ENCODE measurements at regions not wholly inside any gene's neighbourhood (a gene's known extent, or its start where the extent isn't known, plus 50 kb on each side); places are given as distances from the start of the nearest gene placed in this dataset.

DNA sequence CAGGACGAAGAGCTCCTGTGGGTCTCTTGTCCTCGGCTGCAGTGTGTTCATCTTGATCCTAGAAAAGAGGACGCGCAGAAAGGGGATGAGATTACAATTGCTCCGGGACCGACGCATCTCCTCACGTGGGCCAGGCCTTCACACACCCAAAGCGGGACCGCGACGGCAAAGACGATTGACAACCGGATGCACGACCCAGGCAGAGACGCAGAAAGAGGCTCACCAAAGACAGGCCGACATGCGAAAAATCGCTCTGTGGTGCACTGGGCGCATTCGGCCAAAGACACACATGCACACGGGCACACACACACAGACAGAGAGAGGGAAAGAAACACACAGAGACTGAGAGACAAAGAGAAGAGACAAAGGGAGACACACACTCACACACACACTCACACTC, 1089.9 kb upstream of the DEFB115 start:
- TF ChIP-seq, protein P1, sequence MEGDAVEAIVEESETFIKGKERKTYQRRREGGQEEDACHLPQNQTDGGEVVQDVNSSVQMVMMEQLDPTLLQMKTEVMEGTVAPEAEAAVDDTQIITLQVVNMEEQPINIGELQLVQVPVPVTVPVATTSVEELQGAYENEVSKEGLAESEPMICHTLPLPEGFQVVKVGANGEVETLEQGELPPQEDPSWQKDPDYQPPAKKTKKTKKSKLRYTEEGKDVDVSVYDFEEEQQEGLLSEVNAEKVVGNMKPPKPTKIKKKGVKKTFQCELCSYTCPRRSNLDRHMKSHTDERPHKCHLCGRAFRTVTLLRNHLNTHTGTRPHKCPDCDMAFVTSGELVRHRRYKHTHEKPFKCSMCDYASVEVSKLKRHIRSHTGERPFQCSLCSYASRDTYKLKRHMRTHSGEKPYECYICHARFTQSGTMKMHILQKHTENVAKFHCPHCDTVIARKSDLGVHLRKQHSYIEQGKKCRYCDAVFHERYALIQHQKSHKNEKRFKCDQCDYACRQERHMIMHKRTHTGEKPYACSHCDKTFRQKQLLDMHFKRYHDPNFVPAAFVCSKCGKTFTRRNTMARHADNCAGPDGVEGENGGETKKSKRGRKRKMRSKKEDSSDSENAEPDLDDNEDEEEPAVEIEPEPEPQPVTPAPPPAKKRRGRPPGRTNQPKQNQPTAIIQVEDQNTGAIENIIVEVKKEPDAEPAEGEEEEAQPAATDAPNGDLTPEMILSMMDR (IDR thresholded peaks at IDR 0.05; ENCODE audit: insufficient read depth, low read length, poor library complexity, severe bottlenecking): no peak
- TF ChIP-seq EZH2phosphoT487 (conservative IDR thresholded peaks at IDR 0.05; ENCODE audit: low read length): no peak

All from SU-DHL-6 (cell line).